ENCODE measurements at regions not wholly inside any gene's neighbourhood (a gene's known extent, or its start where the extent isn't known, plus 50 kb on each side); places are given as distances from the start of the nearest gene placed in this dataset.

DNA sequence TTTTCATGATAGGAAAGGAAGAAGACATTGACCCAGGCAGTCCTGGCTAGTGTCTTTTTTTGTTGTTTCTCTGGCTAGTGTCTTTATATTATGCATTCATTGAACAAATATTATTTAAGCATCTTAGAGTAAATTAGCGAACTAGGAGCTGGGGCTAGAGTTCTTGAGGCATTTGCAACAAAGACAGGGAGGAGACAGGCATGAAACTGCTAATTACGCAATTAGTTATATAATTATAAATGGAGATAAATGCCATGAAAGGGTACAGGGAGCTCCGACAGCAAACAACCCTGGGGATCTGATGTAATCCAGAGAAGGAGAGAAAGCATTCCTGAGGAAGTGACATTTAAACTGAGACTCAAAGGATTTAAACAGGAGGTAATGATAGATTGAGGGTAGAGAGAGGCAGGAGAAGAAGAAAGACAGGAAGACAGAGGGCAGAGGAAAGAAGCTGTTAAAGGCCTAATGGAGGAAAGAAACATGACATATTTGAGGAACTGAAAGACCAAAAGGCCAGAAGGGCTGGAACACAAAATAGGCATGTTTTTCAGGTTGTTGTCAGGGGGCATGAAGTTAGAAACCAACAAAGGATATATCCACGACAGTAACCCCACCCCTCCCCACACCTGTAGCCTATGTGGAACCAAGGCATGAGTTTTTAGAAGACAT, 99.5 kb upstream of the GJB5 start:
- TF ChIP-seq, protein P1, sequence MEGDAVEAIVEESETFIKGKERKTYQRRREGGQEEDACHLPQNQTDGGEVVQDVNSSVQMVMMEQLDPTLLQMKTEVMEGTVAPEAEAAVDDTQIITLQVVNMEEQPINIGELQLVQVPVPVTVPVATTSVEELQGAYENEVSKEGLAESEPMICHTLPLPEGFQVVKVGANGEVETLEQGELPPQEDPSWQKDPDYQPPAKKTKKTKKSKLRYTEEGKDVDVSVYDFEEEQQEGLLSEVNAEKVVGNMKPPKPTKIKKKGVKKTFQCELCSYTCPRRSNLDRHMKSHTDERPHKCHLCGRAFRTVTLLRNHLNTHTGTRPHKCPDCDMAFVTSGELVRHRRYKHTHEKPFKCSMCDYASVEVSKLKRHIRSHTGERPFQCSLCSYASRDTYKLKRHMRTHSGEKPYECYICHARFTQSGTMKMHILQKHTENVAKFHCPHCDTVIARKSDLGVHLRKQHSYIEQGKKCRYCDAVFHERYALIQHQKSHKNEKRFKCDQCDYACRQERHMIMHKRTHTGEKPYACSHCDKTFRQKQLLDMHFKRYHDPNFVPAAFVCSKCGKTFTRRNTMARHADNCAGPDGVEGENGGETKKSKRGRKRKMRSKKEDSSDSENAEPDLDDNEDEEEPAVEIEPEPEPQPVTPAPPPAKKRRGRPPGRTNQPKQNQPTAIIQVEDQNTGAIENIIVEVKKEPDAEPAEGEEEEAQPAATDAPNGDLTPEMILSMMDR (IDR thresholded peaks at IDR 0.05; ENCODE audit: extremely low read depth in 1 of 2, insufficient read depth in 1 of 2, low read depth in 1 of 2, low read length in 2 of 2) = no peak
- TF ChIP-seq POLR2AphosphoS5 (IDR thresholded peaks at IDR 0.05; ENCODE audit: insufficient read depth, low read depth, low read length) = no peak
- no peak for TF ChIP-seq POLR2A (IDR thresholded peaks at IDR 0.05; ENCODE audit: low read depth, low read length)
- TF ChIP-seq FOS (IDR thresholded peaks at IDR 0.05; ENCODE audit: borderline replicate concordance, insufficient read depth, low read length) = no peak
- TF ChIP-seq EZH2 (IDR thresholded peaks at IDR 0.05; ENCODE audit: borderline replicate concordance, low read depth, low read length, severe bottlenecking) = no peak
- TF ChIP-seq, protein P2, sequence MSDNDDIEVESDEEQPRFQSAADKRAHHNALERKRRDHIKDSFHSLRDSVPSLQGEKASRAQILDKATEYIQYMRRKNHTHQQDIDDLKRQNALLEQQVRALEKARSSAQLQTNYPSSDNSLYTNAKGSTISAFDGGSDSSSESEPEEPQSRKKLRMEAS (IDR thresholded peaks at IDR 0.05; ENCODE audit: insufficient read depth, insufficient read length) = no peak
- TF ChIP-seq JUN (IDR thresholded peaks at IDR 0.05; ENCODE audit: borderline replicate concordance, insufficient read depth, insufficient read length, low read depth) = no peak
- TF ChIP-seq MYC (IDR thresholded peaks at IDR 0.05; ENCODE audit: low read depth, low read length) = no peak
- TF ChIP-seq GATA2 (IDR thresholded peaks at IDR 0.05; ENCODE audit: insufficient read depth, insufficient read length, low read depth, low read length) = no peak

All from endothelial cell of umbilical vein (primary cell).